SIG-M5 treated with dmso at 0.1 percent for 504 hours (cell line): ENCODE measurements at regions not wholly inside any gene's neighbourhood (a gene's known extent, or its start where the extent isn't known, plus 50 kb on each side); places are given as distances from the start of the nearest gene placed in this dataset.
"Not testable (repeated sequence)": the region's sequence is repeated elsewhere in the genome, so short reads cannot be mapped to it uniquely, and the experiment has no call there.

Experiments used
- DNase-seq: peaks from one replicate; lab custom pipeline; 2025; ENCODE audit not compliant: unreplicated experiment; lab: John Stamatoyannopoulos, UW

DNA sequence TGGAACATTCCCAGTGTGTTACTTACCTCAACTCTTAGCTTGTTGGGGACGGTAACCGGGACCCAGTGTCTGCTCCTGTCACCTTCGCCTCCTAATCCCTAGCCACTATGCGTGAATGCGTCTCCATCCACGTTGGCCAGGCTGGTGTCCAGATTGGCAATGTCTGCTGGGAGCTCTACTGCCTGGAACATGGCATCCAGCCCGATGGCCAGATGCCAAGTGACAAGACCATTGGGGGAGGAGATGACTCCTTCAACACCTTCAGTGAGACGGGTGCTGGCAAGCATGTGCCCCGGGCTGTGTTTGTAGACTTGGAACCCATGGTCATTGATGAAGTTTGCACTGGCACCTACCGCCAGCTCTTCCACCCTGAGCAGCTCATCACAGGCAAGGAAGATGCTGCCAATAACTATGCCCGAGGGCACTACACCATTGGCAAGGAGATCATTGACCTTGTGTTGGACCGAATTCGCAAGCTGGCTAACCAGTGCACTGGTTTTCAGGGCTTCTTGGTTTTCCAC is 59.8 kb upstream of the CHORDC1 start:
- not testable (repeated sequence) for DNase-seq

DNA sequence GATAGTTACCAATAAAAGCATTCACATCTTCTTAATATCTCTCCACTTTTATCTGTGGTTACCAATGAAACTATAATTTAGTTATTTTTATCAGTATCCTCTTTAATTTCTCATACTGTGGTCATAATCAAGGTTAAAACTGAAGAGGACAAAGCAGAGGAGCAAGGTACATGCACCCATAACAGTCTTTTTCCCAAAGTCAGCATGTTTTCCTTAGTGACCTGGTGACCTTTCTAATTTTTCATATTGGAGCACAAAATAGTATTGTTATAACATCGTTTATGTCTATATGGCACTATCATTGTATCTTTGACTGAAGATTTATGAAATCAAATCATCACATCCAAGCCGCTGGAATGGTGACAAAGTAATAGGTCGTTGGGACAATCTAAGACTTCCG is 51.5 kb upstream of the CHORDC1 start:
- no peak for DNase-seq
